Fibroblast of villous mesenchyme (primary cell): ENCODE measurements at regions not wholly inside any gene's neighbourhood (a gene's known extent, or its start where the extent isn't known, plus 50 kb on each side); places are given as distances from the start of the nearest gene placed in this dataset.

Source experiments
- DNase-seq: peaks from one replicate; pipeline ENCODE4 v3.0.0-alpha.2; 2010; ENCODE audit warnings: low read depth
- H3K4me3 ChIP-seq: 2 replicates; pipeline ENCODE4 v1.5.1; 2011; ENCODE audit warnings: low read depth, mild to moderate bottlenecking, low read length
- TF ChIP-seq, protein P1 (sequence below): IDR thresholded peaks from 2 replicates; pipeline ENCODE4 v1.5.1; 2012; ENCODE audit warnings: low read depth, mild to moderate bottlenecking, low read length; ENCODE audit not compliant: insufficient read depth

DNA sequence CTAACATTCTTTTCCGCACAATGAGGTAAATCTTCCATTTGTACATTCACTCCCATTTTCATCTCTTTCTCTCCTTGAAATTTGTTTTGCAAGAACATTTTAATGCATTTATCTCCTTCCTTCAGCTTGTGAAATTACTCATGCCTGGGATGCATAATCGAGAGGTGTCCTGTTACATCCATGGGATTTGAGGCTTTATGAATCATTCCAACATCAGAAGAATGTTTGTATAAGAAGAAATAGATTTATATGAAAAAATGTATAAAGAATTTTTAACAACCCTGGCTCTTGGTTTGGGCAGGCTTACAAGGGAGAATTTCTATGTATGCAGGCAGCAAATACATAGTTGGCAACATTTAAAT, 93.2 kb upstream of the MBNL1 start:
- TF ChIP-seq, protein P1, sequence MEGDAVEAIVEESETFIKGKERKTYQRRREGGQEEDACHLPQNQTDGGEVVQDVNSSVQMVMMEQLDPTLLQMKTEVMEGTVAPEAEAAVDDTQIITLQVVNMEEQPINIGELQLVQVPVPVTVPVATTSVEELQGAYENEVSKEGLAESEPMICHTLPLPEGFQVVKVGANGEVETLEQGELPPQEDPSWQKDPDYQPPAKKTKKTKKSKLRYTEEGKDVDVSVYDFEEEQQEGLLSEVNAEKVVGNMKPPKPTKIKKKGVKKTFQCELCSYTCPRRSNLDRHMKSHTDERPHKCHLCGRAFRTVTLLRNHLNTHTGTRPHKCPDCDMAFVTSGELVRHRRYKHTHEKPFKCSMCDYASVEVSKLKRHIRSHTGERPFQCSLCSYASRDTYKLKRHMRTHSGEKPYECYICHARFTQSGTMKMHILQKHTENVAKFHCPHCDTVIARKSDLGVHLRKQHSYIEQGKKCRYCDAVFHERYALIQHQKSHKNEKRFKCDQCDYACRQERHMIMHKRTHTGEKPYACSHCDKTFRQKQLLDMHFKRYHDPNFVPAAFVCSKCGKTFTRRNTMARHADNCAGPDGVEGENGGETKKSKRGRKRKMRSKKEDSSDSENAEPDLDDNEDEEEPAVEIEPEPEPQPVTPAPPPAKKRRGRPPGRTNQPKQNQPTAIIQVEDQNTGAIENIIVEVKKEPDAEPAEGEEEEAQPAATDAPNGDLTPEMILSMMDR, result no peak
- H3K4me3 ChIP-seq, result no peak overlapping the region
- DNase-seq, result peak; percentile 76

DNA sequence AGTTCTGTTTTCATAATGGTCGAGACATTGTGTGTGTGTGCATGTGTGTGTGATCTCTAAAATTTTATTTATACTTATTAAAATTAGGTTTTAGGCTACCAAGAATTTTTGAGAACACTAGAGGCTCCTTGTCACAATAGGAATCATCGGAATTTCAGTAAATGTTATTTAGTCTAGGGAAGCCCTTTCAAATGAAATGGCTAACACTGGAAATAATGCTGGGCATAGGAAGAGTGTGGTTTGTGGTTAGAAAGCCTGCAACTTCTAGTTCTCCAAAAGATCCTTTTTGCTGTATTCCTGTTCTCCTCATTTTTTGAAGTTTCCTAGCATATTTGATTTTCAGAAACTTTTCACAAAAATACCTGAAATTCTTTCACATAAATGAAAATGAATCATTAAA, 92.5 kb upstream of the MBNL1 start:
- DNase-seq, result no peak
- no peak overlapping the region for H3K4me3 ChIP-seq
- TF ChIP-seq, protein P1, result no peak

GRCh38 chr3:152176998-152177397, 91.7 kb upstream of the MBNL1 start:
- DNase-seq, result no peak
- H3K4me3 ChIP-seq, result no peak overlapping the region
- TF ChIP-seq, protein P1, result no peak

DNA sequence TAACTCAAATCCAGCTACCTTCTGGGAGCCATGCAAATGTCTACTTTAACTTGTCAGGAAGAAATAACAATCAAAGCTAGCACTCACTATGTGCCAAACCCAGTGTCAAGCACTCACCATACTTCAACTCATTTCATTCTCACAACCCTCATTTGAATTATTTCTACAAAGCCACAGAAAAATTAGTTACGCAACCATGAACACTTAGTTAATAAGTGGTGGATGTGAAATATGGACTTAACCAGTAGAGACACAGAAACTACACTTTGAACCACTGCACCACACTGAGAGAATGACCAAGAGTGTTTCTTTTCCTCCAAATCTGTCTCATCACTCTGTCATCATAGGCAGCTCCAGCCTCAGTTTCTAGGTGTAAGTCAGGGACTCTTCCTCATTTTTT, 91.0 kb upstream of the MBNL1 start:
- DNase-seq, result no peak
- no peak overlapping the region for H3K4me3 ChIP-seq
- TF ChIP-seq, protein P1, result no peak

DNA sequence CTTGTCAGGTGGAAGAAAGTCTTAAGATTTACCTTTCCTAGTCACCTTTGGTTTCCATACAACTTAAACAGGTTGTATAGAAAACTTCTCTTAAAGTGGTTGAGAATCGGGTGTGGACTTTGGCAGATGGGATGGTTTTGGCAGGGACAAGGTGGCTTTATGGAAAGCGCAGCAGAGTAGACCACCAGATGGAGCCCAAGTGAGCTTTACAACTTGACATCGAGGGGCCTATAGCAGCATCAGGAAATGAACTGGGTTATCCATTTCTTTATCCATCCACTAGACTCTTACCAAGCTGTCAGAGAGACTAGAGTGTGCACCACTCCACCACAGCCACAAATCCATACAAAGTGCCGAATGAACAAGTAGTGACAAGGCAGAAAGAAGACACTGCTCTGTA, 85.3 kb upstream of the MBNL1 start:
- peak; percentile 41 for DNase-seq
- TF ChIP-seq, protein P1, result peak; percentile 52
- no peak overlapping the region for H3K4me3 ChIP-seq

GRCh38 chr3:152184971-152185686, 83.6 kb upstream of the MBNL1 start:
- no peak for DNase-seq

More at GRCh38 chr3:152184971-152185686, 83.6 kb upstream of the MBNL1 start:
- TF ChIP-seq, protein P1, result no peak
- H3K4me3 ChIP-seq, result no peak overlapping the region
